Esophagus squamous epithelium (tissue), 5 donors: ENCODE measurements at regions not wholly inside any gene's neighbourhood (a gene's known extent, or its start where the extent isn't known, plus 50 kb on each side); places are given as distances from the start of the nearest gene placed in this dataset.

Experiments used
- DNase-seq: peaks from one replicate; lab custom pipeline; 2025; lab: John Stamatoyannopoulos, UW
- H3K27ac ChIP-seq, 4 donors: fragments of 200-600 bp; sonication (generic); one replicate each; pipeline ENCODE4 v1.5.1; 2016 to 2019; ENCODE audit warnings: mild to moderate bottlenecking in 1 of 4
- H3K27me3 ChIP-seq, 4 donors: fragments of 200-600 bp; sonication (generic); 1 replicate in 3 of 4; 2 replicates in 1 of 4; pipeline versions ENCODE4 v1.5.1 to v1.6.0; 2017 to 2021; ENCODE audit warnings: antibody characterized with exemption in 1 of 4
- H3K36me3 ChIP-seq, 3 donors: fragments of 200-600 bp; sonication (generic); one replicate each; pipeline ENCODE4 v1.5.1; 2016 to 2019
- H3K4me1 ChIP-seq, 3 donors: fragments of 200-600 bp; sonication (generic); one replicate each; pipeline ENCODE4 v1.5.1; 2017 to 2019
- H3K4me3 ChIP-seq, 4 donors: fragments of 200-600 bp; sonication (generic); 1 replicate in 3 of 4; 2 replicates in 1 of 4; pipeline ENCODE4 v1.5.1; 2016 to 2019; ENCODE audit warnings: mild to moderate bottlenecking in 2 of 4, moderate library complexity in 1 of 4
- H3K9me3 ChIP-seq, 3 donors: fragments of 200-600 bp; sonication (generic); one replicate each; pipeline ENCODE4 v1.5.1; 2016 to 2019
- CTCF ChIP-seq, 6 experiments: fragments of 450-650 bp in 4 of 6; fragments of 200-600 bp in 2 of 6; sonication (generic) in 2 of 6; IDR thresholded peaks; one replicate each; pipeline ENCODE4 v1.5.1; 2016 to 2019; ENCODE audit warnings: antibody characterized with exemption in 6 of 6, mild to moderate bottlenecking in 4 of 6, moderate library complexity in 4 of 6
- POLR2A ChIP-seq, 4 donors: fragments of 450-650 bp; IDR thresholded peaks; one replicate each; pipeline ENCODE4 v1.6.1; 2017; ENCODE audit warnings: antibody characterized with exemption in 4 of 4, mild to moderate bottlenecking in 4 of 4, moderate library complexity in 3 of 4
- WGBS, 2 donors: methylation state at CpG; one replicate each; pipeline ENCODE4 v1.1.5; 2018; 5-methylcytosine and 5-hydroxymethylcytosine counted together
- intact Hi-C: fragments of 100-400 bp; cut with DNase I; formaldehyde crosslinking; loops from one replicate; pipeline ENCODE4 v1.15.0; 2022
- donor health status: DM: yes; HTN: yes; CAD: no.

GRCh38 chr2:146207417-146207816 lies 1637.4 kb upstream of the ACVR2A start:
- Histone ChIP-seq H3K4me1 (no peaks in the 10 kb centered on the region), H3K36me3 (no peaks in the 10 kb centered on the region), H3K27ac (no peak overlapping the region), H3K27me3 (no peaks in the 10 kb centered on the region), H3K9me3 (no peaks in the 10 kb centered on the region), H3K4me3 (no peak overlapping the region)
- no peak for DNase-seq
- TF ChIP-seq CTCF (IDR thresholded peaks at IDR 0.05) (no peak), POLR2A (IDR thresholded peaks at IDR 0.05) (no peak)
- 57 to 66% methylated on average over 1 of the region's 1 CpG for WGBS, 2 donors
- intact Hi-C loops: no loop called here

- intact Hi-C loops: no loop called here
- 76 to 82% methylated on average over 5 of the region's 5 CpGs for WGBS, 2 donors
Observed at GRCh38 chr2:146203064-146203624, 1641.7 kb upstream of the ACVR2A start.

GRCh38 chr2:146193619-146194018 lies 1651.2 kb upstream of the ACVR2A start:
- no peak for TF ChIP-seq CTCF (IDR thresholded peaks at IDR 0.05)
- TF ChIP-seq POLR2A (IDR thresholded peaks at IDR 0.05): no peak
- no peaks in the 10 kb centered on the region for H3K9me3 ChIP-seq
- H3K27ac ChIP-seq: no peak overlapping the region
- no peaks in the 10 kb centered on the region for H3K36me3 ChIP-seq
- no peak for DNase-seq
- intact Hi-C loops: no loop called here
- no peak overlapping the region for H3K4me3 ChIP-seq
- no peaks in the 10 kb centered on the region for H3K4me1 ChIP-seq
- no peaks in the 10 kb centered on the region for H3K27me3 ChIP-seq

More at GRCh38 chr2:146203064-146203624, 1641.7 kb upstream of the ACVR2A start:
- TF ChIP-seq CTCF (IDR thresholded peaks at IDR 0.05) (no peak), POLR2A (IDR thresholded peaks at IDR 0.05) (no peak)
- no peak overlapping the region for H3K4me3 ChIP-seq
- H3K36me3 ChIP-seq: no peaks in the 10 kb centered on the region
- DNase-seq: no peak
- no peaks in the 10 kb centered on the region for H3K9me3 ChIP-seq
- no peaks in the 10 kb centered on the region for H3K4me1 ChIP-seq
- no peak overlapping the region for H3K27ac ChIP-seq
- no peaks in the 10 kb centered on the region for H3K27me3 ChIP-seq

GRCh38 chr2:146189541-146189940 lies 1655.3 kb upstream of the ACVR2A start:
- H3K4me3 ChIP-seq: no peak overlapping the region
- intact Hi-C loops: no loop called here
- no peaks in the 10 kb centered on the region for H3K4me1 ChIP-seq
- H3K27ac ChIP-seq: no peak overlapping the region
- no peaks in the 10 kb centered on the region for H3K36me3 ChIP-seq
- no peaks in the 10 kb centered on the region for H3K27me3 ChIP-seq
- TF ChIP-seq POLR2A (IDR thresholded peaks at IDR 0.05) (no peak), CTCF (IDR thresholded peaks at IDR 0.05) (no peak)
- DNase-seq: no peak
- no peaks in the 10 kb centered on the region for H3K9me3 ChIP-seq

- intact Hi-C loops: no loop called here
- Histone ChIP-seq H3K9me3 (peaks cover 0 to 8% (median 0%) of the 10 kb centered on the region in 3 donors), H3K36me3 (no peaks in the 10 kb centered on the region), H3K27me3 (no peaks in the 10 kb centered on the region), H3K27ac (no peak overlapping the region), H3K4me1 (no peaks in the 10 kb centered on the region), H3K4me3 (no peak overlapping the region)
- DNase-seq: no peak
- TF ChIP-seq CTCF (IDR thresholded peaks at IDR 0.05) (no peak), POLR2A (IDR thresholded peaks at IDR 0.05) (no peak)
- 90 to 92% methylated on average over 2 of the region's 2 CpGs for WGBS, 2 donors
Observed at GRCh38 chr2:146173934-146174333, 1654.0 kb upstream of the ZEB2 start.
